Calu3 (cell line): ENCODE measurements at regions not wholly inside any gene's neighbourhood (a gene's known extent, or its start where the extent isn't known, plus 50 kb on each side); places are given as distances from the start of the nearest gene placed in this dataset.

Source experiments
- BruUV-seq: library from RNA; stranded (reverse); fragments of 400-500 nt; replicated peaks from 2 replicates; lab custom pipeline; 2021; lab: Mats Ljungman, UMichigan
- CTCF ChIA-PET: fragments of 300-600 bp; sonication (Branson Sonifier 250); formaldehyde crosslinking; loops from one replicate; lab custom pipeline; 2022; ENCODE audit warnings: antibody characterized with exemption; lab: Charles Lee
- DNase-seq: peaks from one replicate; pipeline ENCODE4 v3.0.0; 2022
- H3K27ac Mint-ChIP-seq: one replicate; pipeline ENCODE4 v1.8.0; 2022; ENCODE audit warnings: mixed read lengths; ENCODE audit not compliant: unreplicated experiment
- H3K27me3 Mint-ChIP-seq: one replicate; pipeline ENCODE4 v1.8.0; 2022; ENCODE audit warnings: mixed read lengths; ENCODE audit not compliant: unreplicated experiment
- H3K36me3 Mint-ChIP-seq: one replicate; pipeline ENCODE4 v1.8.0; 2022; ENCODE audit warnings: mild to moderate bottlenecking, moderate library complexity, mixed read lengths; ENCODE audit not compliant: insufficient read depth, unreplicated experiment
- H3K4me1 Mint-ChIP-seq: one replicate; pipeline ENCODE4 v1.8.0; 2022; ENCODE audit warnings: mild to moderate bottlenecking, low read depth, mixed read lengths; ENCODE audit not compliant: unreplicated experiment
- H3K4me3 Mint-ChIP-seq: one replicate; pipeline ENCODE4 v1.8.0; 2022; ENCODE audit warnings: mild to moderate bottlenecking, low read depth, moderate library complexity, mixed read lengths; ENCODE audit not compliant: unreplicated experiment
- H3K9me3 Mint-ChIP-seq: one replicate; pipeline ENCODE4 v1.8.0; 2022; ENCODE audit warnings: low read depth, mixed read lengths; ENCODE audit not compliant: unreplicated experiment
- intact Hi-C: fragments of 100-400 bp; cut with micrococcal nuclease; formaldehyde crosslinking; loops from one replicate; pipeline ENCODE4 v1.10.0; 2022; ENCODE audit not compliant: unreplicated experiment
- TF ChIP-seq, protein P1 (sequence below): fragments of 200-600 bp; IDR thresholded peaks from one replicate; pipeline ENCODE4 v1.8.0; 2022; ENCODE audit warnings: antibody characterized with exemption; ENCODE audit not compliant: unreplicated experiment

DNA sequence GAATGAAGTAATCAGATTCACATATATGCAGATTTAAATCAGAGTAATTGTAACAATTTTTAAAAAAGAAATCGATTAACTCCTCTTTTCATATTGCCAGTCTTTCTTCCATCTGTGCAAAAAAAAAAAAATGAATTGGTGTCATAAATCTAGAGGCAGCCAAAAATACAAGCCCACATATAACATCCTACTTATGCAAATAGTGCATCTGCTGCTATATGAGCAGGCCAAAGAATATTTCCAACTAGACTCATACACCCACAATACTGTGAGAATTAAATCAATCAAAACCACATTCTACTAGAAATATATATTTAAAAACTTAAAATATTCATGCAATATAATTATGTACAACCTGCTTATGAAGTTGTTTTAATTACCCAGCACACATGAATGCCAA, 298.1 kb upstream of the TRAM1L1 start:
- DNase-seq = no peak
- CTCF ChIA-PET = no interaction called here
- H3K27ac Mint-ChIP-seq = no peak overlapping the region
- TF ChIP-seq, protein P1, sequence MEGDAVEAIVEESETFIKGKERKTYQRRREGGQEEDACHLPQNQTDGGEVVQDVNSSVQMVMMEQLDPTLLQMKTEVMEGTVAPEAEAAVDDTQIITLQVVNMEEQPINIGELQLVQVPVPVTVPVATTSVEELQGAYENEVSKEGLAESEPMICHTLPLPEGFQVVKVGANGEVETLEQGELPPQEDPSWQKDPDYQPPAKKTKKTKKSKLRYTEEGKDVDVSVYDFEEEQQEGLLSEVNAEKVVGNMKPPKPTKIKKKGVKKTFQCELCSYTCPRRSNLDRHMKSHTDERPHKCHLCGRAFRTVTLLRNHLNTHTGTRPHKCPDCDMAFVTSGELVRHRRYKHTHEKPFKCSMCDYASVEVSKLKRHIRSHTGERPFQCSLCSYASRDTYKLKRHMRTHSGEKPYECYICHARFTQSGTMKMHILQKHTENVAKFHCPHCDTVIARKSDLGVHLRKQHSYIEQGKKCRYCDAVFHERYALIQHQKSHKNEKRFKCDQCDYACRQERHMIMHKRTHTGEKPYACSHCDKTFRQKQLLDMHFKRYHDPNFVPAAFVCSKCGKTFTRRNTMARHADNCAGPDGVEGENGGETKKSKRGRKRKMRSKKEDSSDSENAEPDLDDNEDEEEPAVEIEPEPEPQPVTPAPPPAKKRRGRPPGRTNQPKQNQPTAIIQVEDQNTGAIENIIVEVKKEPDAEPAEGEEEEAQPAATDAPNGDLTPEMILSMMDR = no peak
- no TSS peak for BruUV-seq
- no peak overlapping the region for H3K4me3 Mint-ChIP-seq
- no peaks in the 10 kb centered on the region for H3K4me1 Mint-ChIP-seq
- no peaks in the 10 kb centered on the region for H3K36me3 Mint-ChIP-seq
- no peaks in the 10 kb centered on the region for H3K9me3 Mint-ChIP-seq
- no peaks in the 10 kb centered on the region for H3K27me3 Mint-ChIP-seq
- intact Hi-C loops = no loop called here

DNA sequence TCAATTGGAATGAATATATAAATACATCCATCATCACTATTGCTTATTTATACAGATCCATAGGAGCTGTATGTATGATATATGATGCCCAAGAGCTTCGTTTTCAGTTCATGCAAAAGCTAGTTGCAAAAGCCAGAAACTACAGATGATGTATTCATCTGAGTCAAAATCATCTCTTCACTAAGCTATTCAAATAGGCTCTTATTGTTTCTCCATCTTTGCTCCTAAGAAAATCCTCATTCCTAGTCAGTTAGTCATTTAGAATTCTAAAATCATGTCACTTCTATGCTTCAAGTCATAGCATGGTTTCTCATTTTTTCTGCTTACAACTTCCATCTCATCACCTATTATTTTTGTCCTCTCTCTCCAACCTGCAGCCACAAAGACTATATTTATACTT, 300.1 kb upstream of the TRAM1L1 start:
- CTCF ChIA-PET = no interaction called here
- Mint-ChIP-seq H3K27me3 (no peaks in the 10 kb centered on the region), H3K36me3 (no peaks in the 10 kb centered on the region), H3K27ac (no peak overlapping the region), H3K4me3 (no peak overlapping the region), H3K9me3 (no peaks in the 10 kb centered on the region), H3K4me1 (no peaks in the 10 kb centered on the region)
- intact Hi-C loops = no loop called here
- DNase-seq = no peak
- TF ChIP-seq, protein P1 = no peak
- no TSS peak for BruUV-seq

DNA sequence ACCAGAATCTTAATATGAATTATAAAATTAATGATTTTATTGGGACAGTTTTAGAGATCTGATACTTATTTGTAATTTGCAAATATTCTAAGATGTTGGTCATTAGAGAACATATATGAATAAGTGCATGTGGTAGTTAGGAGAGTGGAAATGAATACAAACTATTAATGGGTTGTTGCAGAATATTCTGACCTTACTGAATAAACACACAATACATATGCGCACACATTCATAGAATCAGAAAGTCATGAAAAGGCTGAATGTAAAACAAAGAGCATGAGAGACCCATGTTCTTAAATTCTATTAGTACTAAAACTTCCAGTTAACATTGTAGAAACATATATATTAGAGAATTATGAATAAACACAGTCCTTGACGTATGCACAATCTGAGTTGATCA, 301.7 kb upstream of the TRAM1L1 start:
- H3K27me3 Mint-ChIP-seq = no peaks in the 10 kb centered on the region
- CTCF ChIA-PET = no interaction called here
- intact Hi-C loops = no loop called here
- no peaks in the 10 kb centered on the region for H3K4me1 Mint-ChIP-seq
- no peaks in the 10 kb centered on the region for H3K9me3 Mint-ChIP-seq
- TF ChIP-seq, protein P1 = no peak
- BruUV-seq = no TSS peak
- no peaks in the 10 kb centered on the region for H3K36me3 Mint-ChIP-seq
- H3K4me3 Mint-ChIP-seq = no peak overlapping the region
- DNase-seq = no peak
- no peak overlapping the region for H3K27ac Mint-ChIP-seq

DNA sequence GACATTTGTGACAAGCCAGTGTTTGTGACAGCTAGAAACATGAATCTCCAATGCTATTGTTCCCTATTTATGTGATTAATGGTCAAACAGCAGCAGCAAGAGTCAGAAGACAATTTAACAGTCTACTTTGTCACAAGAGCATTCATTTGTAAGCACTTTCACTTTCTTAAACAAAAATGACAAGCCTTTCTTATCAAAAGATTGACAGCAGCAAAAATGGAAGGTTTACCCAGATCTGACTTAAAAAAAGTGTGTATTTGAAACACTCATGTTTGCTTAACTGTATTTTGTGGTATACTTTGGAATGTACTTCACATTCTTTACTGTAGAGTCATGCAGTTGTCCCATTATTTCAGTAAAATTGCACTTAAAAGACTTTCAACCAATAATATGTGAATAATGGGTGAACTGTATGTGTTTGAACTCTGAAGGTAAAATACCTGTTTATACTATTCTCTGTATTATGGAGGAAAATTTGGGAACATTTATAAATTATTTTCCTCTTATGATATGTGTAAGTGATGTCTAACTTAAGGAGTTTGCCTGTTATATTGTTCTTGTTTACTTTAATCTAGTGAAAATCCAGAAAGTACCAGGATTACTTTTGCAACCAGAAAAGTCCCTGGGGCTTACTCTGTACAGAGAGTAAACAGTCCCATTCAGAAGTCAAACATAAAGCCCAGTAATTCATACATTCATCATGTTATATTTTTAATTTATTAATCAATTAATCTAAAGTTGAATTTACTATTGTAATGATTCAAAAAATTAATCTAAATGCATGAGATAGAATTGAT, 314.9 kb upstream of the TRAM1L1 start:
- BruUV-seq = no TSS peak
- TF ChIP-seq, protein P1 = no peak
- H3K9me3 Mint-ChIP-seq = no peaks in the 10 kb centered on the region
- DNase-seq = no peak
- no peaks in the 10 kb centered on the region for H3K4me1 Mint-ChIP-seq
- CTCF ChIA-PET = no interaction called here
- intact Hi-C loops = no loop called here
- H3K27ac Mint-ChIP-seq = no peak overlapping the region
- no peaks in the 10 kb centered on the region for H3K27me3 Mint-ChIP-seq
- H3K4me3 Mint-ChIP-seq = no peak overlapping the region
- no peaks in the 10 kb centered on the region for H3K36me3 Mint-ChIP-seq
